ENCODE measurements at regions not wholly inside any gene's neighbourhood (a gene's known extent, or its start where the extent isn't known, plus 50 kb on each side); places are given as distances from the start of the nearest gene placed in this dataset.

DNA sequence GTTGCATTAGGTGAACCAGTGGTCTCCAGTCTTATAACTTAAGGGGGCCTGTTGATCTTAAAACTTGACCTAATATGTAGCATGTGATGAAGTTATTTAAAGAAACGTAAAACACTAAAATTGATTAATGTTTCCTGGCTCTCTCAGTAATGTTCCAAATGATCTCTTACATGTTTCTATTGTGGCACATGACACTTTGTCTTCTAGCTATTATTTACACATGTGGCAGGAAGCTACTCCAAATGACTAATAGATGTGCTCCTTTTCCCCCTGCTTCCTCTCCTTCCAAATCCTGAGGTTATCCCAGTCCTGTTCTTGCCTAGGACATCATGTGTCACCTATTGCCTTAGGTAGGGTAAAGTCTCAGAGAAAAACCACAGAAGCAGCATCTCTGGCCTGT is 89.4 kb downstream of the FAS start:
- DNase-seq (ENCODE audit: low spot score) = no peak
- no peaks in the 10 kb centered on the region for H3K27me3 ChIP-seq (replicated peaks; ENCODE audit: insufficient read depth)
- H3K36me3 ChIP-seq = no peaks in the 10 kb centered on the region
- WGBS = 76% methylated on average over 1 of the region's 1 CpG
- no peak overlapping the region for H3K27ac ChIP-seq
- no peaks in the 10 kb centered on the region for H3K4me1 ChIP-seq (replicated peaks)
- no peak overlapping the region for H3K4me3 ChIP-seq
- intact Hi-C loops (cut with DNase I) = no loop called here
- no peak for TF ChIP-seq POLR2A (IDR thresholded peaks at IDR 0.05)
- TF ChIP-seq, protein P1, sequence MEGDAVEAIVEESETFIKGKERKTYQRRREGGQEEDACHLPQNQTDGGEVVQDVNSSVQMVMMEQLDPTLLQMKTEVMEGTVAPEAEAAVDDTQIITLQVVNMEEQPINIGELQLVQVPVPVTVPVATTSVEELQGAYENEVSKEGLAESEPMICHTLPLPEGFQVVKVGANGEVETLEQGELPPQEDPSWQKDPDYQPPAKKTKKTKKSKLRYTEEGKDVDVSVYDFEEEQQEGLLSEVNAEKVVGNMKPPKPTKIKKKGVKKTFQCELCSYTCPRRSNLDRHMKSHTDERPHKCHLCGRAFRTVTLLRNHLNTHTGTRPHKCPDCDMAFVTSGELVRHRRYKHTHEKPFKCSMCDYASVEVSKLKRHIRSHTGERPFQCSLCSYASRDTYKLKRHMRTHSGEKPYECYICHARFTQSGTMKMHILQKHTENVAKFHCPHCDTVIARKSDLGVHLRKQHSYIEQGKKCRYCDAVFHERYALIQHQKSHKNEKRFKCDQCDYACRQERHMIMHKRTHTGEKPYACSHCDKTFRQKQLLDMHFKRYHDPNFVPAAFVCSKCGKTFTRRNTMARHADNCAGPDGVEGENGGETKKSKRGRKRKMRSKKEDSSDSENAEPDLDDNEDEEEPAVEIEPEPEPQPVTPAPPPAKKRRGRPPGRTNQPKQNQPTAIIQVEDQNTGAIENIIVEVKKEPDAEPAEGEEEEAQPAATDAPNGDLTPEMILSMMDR (IDR thresholded peaks at IDR 0.05) = no peak
- TF ChIP-seq POLR2AphosphoS5 (IDR thresholded peaks at IDR 0.05) = no peak
- no peaks in the 10 kb centered on the region for H3K9me3 ChIP-seq

DNA sequence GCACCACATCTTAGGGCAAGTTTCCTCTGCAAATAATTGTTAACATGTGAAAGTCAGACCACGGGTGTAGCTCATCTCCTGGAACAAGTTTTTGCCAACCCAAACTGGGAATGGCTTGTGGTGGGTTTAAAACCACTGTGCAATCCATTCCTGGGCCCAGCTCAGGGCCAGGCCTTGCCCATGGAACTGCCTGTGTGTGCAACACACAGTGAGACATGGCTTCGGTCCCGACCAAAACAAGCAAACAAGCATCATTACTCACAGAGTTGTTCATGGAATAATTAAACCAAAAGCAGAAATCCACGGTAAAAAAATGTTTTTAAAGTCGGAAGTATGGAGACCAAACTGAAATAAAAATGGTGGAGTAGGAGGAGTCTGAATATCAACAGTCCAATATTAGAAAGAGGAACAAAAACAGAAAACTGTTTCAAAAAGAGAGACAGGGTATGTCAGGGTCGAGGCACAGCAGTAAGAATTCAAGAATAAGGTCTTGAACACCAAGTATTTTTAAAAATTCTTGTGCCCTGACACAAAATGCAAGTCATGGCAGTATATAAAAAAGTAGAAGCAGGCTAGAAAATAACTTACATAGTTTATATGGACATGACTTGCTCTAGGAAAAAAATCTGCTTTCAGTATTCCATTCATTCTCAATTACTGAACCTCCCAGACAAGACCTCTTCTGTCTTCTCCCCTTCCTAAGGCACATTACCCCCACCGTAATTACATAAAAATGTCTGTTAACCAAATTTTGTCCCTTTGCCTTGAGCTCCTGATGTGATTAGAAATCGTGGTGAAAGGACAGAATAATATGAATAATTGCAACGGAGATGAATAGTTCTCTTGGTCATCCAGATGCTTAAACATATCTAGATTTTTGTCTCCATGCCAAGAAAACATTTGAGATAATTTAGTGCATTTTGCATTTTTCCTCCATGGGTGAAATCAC is 88.4 kb downstream of the FAS start:
- TF ChIP-seq POLR2AphosphoS5 (IDR thresholded peaks at IDR 0.05) (no peak), POLR2A (IDR thresholded peaks at IDR 0.05) (no peak)
- TF ChIP-seq, protein P1 (IDR thresholded peaks at IDR 0.05) = no peak
- 84% methylated on average over 9 of the region's 9 CpGs for WGBS
- Histone ChIP-seq H3K36me3 (no peaks in the 10 kb centered on the region), H3K27ac (no peak overlapping the region), H3K4me1 (replicated peaks) (no peaks in the 10 kb centered on the region), H3K9me3 (no peaks in the 10 kb centered on the region), H3K4me3 (no peak overlapping the region), H3K27me3 (replicated peaks; ENCODE audit: insufficient read depth) (no peaks in the 10 kb centered on the region)
- no peak for DNase-seq (ENCODE audit: low spot score)
- intact Hi-C loops (cut with DNase I) = no loop called here

DNA sequence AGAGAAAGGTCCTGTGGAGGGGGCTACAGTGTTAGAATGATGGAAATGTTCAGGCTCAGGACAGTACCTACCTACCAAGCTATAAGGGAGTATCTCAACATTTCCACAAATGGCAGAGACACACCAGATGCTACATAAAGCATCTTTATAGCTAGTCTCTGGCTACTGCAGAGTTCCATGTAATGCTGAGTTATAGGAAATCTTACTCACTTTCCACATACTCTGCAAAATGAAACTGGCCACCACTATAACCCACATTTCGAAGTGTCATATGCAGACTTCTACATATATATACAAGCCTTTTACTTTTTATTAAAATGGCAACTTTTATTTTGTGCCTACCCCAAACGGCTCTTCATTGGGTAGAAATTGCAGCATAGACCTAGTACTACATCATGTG is 85.5 kb downstream of the FAS start:
- Histone ChIP-seq H3K27ac (no peak overlapping the region), H3K4me3 (no peak overlapping the region), H3K36me3 (no peaks in the 10 kb centered on the region), H3K27me3 (replicated peaks; ENCODE audit: insufficient read depth) (no peaks in the 10 kb centered on the region), H3K4me1 (replicated peaks) (no peaks in the 10 kb centered on the region), H3K9me3 (no peaks in the 10 kb centered on the region)
- DNase-seq (ENCODE audit: low spot score) = no peak
- TF ChIP-seq POLR2A (IDR thresholded peaks at IDR 0.05) = no peak
- TF ChIP-seq POLR2AphosphoS5 (IDR thresholded peaks at IDR 0.05) = no peak
- TF ChIP-seq, protein P1 (IDR thresholded peaks at IDR 0.05) = no peak
- WGBS = 80% methylated on average over 2 of the region's 2 CpGs
- intact Hi-C loops (cut with DNase I) = no loop called here

DNA sequence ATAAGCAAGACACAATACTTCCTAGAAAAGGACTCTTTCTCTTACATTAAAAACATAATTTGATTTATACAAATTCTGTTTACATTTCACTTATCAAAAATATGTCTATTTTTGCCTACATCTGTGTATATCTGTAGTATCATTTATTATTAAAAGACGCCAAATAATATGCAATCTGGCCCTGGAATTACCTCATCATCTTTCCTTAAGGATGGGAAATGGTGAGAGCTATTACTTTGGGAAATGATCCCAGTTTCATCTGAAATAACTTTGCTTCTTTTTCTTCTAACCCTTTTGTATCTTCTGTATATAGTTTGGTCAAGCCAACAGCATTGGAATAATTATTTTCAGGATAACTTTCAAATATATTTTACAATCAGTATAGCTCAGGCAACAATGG is 85.0 kb downstream of the FAS start:
- intact Hi-C loops (cut with DNase I) = no loop called here
- WGBS = 96% methylated on average over 1 of the region's 1 CpG
- Histone ChIP-seq H3K9me3 (no peaks in the 10 kb centered on the region), H3K4me3 (no peak overlapping the region), H3K27me3 (replicated peaks; ENCODE audit: insufficient read depth) (no peaks in the 10 kb centered on the region), H3K27ac (no peak overlapping the region), H3K36me3 (no peaks in the 10 kb centered on the region), H3K4me1 (replicated peaks) (no peaks in the 10 kb centered on the region)
- TF ChIP-seq POLR2AphosphoS5 (IDR thresholded peaks at IDR 0.05) (no peak), POLR2A (IDR thresholded peaks at IDR 0.05) (no peak)
- TF ChIP-seq, protein P1 (IDR thresholded peaks at IDR 0.05) = no peak
- no peak for DNase-seq (ENCODE audit: low spot score)

DNA sequence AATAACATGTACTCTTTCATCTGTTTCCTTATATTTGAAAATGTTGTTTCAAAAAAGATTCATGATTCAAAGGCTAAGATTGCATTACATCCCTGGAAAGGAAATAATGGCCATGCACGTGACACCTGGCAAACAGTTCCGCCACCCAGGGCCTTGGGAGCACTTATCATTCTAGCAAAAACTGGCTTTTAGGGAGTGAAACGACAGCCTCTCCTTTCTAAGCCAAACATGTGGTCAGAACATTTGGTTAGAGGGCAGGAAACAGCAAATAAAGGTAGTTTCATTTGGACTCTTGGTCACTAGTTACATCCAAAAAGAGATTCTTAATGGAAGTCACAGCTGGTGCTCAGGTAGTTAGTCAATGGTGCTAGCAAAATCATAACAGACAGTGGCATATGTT is 83.5 kb downstream of the FAS start:
- WGBS = 37% methylated on average over 3 of the region's 3 CpGs
- no peak overlapping the region for H3K27ac ChIP-seq
- intact Hi-C loops (cut with DNase I) = no loop called here

More for the DNA sequence above, 83.5 kb downstream of the FAS start:
- Histone ChIP-seq H3K4me3 (no peak overlapping the region), H3K36me3 (no peaks in the 10 kb centered on the region), H3K4me1 (replicated peaks) (no peaks in the 10 kb centered on the region), H3K27me3 (replicated peaks; ENCODE audit: insufficient read depth) (no peaks in the 10 kb centered on the region), H3K9me3 (no peaks in the 10 kb centered on the region)
- no peak for TF ChIP-seq POLR2AphosphoS5 (IDR thresholded peaks at IDR 0.05)
- TF ChIP-seq POLR2A (IDR thresholded peaks at IDR 0.05) = no peak
- TF ChIP-seq, protein P1 (IDR thresholded peaks at IDR 0.05) = no peak
- DNase-seq (ENCODE audit: low spot score) = no peak
